ENCODE measurements at regions not wholly inside any gene's neighbourhood (a gene's known extent, or its start where the extent isn't known, plus 50 kb on each side); places are given as distances from the start of the nearest gene placed in this dataset.

GRCh38 chr12:78442454-78442801 is 422.1 kb upstream of the SYT1 start:
- no peak for DNase-seq
- Mint-ChIP-seq H3K4me1 (no peaks in the 10 kb centered on the region), H3K27me3 (no peaks in the 10 kb centered on the region), H3K27ac (no peak overlapping the region), H3K36me3 (peaks cover 0 to 8% of the 10 kb centered on the region in 2 donors), H3K9me3 (peaks cover 2 to 18% (median 8%) of the 10 kb centered on the region in 7 donors), H3K4me3 (no peak overlapping the region)
- no peak for ATAC-seq (ENCODE audit: low read depth in 2 of 2)

DNA sequence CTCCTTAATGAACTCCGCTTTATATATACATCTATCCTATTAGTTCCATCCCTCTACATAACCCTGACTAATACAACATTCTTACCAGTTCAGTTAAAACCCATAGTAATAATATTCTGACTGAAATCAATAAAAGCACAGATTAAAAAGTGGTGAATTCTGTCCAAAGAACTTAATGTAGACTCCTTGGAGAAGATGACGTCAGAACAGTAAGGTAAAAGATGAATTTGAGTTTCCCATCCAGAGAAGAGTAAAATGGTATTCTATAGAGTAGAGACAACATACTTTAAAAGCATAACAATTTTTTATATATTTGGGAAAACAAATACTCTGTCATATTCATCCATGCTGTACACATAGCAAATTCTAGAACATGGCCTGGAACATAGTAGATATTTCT is 418.0 kb upstream of the SYT1 start:
- no peaks in the 10 kb centered on the region for H3K36me3 Mint-ChIP-seq
- no peaks in the 10 kb centered on the region for H3K27me3 Mint-ChIP-seq
- H3K4me1 Mint-ChIP-seq = no peaks in the 10 kb centered on the region
- H3K9me3 Mint-ChIP-seq = peaks cover 0 to 1% (median 0%) of the 10 kb centered on the region in 7 donors
- no peak overlapping the region for H3K4me3 Mint-ChIP-seq
- ATAC-seq (ENCODE audit: low read depth in 2 of 2) (no peak), DNase-seq (no peak)
- no peak overlapping the region for H3K27ac Mint-ChIP-seq

DNA sequence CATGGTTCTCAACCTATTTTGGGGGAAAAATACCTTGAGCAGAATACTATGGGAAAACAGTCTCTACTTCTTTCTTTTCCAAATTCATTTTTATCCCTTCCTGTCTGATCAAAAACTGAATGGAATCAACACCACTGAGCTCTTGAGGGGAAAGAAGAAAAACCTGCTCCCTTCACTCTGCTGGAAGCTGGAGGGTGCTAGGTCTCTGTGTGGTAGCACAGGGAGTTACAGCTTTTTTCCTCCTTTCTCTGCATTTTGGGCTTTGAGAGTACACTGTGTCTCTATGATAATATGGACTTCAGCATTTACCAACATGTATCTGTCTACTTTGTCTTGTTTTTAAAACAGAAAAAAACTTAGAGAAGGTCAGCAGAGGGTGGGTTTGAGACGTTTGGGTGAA is 417.2 kb upstream of the SYT1 start:
- Mint-ChIP-seq H3K27me3 (no peaks in the 10 kb centered on the region), H3K4me3 (no peak overlapping the region), H3K9me3 (peaks cover 0 to 1% (median 0%) of the 10 kb centered on the region in 7 donors), H3K27ac (no peak overlapping the region), H3K36me3 (no peaks in the 10 kb centered on the region), H3K4me1 (no peaks in the 10 kb centered on the region)
- ATAC-seq (ENCODE audit: low read depth in 2 of 2) = no peak
- no peak for DNase-seq

DNA sequence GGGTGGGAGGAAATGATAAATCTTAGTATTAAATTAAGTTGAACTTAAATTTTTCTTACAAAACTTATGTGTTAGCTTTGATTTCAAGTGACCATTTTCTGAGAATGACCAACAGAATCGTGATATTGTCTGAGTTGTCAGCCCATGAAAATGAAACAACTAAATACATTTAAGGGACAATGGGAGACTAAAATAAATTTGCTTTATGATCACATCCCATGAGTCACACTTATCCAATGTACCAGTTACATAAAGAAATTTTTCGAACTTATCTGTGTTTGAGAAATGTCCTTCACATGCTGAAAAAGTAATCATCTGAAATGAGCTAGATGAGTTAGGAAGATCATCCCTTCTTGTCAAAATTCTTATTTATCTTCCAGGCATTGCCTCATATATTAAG is 415.9 kb upstream of the SYT1 start:
- no peak overlapping the region for H3K27ac Mint-ChIP-seq
- H3K4me3 Mint-ChIP-seq = no peak overlapping the region
- H3K27me3 Mint-ChIP-seq = no peaks in the 10 kb centered on the region
- H3K9me3 Mint-ChIP-seq = peaks cover 0 to 1% (median 0%) of the 10 kb centered on the region in 7 donors
- ATAC-seq (ENCODE audit: low read depth in 2 of 2) (no peak), DNase-seq (no peak)
- no peaks in the 10 kb centered on the region for H3K4me1 Mint-ChIP-seq
- H3K36me3 Mint-ChIP-seq = no peaks in the 10 kb centered on the region

GRCh38 chr12:78455991-78456390 is 408.6 kb upstream of the SYT1 start:
- ATAC-seq (ENCODE audit: low read depth in 2 of 2) = no peak
- Mint-ChIP-seq H3K36me3 (peaks cover 0 to 3% of the 10 kb centered on the region in 2 donors), H3K27ac (no peak overlapping the region), H3K27me3 (no peaks in the 10 kb centered on the region), H3K4me3 (no peak overlapping the region), H3K4me1 (peaks cover 0 to 11% (median 0%) of the 10 kb centered on the region in 3 donors), H3K9me3 (peaks cover 0 to 5% (median 2%) of the 10 kb centered on the region in 7 donors)
- DNase-seq = no peak

DNA sequence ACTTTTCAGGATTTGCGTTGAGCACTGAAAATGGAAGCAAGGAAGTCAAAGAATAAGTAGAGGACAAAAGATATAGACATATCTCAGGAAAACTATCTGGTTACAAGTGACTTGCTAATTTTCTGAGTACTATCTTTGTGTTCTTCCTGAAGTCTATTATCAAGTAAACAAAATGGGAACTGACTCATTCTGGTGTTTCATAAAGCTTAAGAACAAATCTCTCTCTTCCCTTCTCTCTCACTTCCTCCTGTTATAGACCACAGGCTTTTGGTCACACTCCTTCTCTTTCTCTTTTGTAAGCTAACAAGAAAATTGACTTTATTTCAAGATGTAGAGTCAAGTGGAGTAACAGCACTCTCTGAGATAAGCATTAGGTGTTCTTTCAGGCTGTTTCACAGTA is 406.6 kb upstream of the SYT1 start:
- peaks cover 0 to 11% (median 0%) of the 10 kb centered on the region in 3 donors for H3K4me1 Mint-ChIP-seq
- H3K4me3 Mint-ChIP-seq = no peak overlapping the region
- no peaks in the 10 kb centered on the region for H3K27me3 Mint-ChIP-seq
- peaks cover 0 to 3% of the 10 kb centered on the region in 2 donors for H3K36me3 Mint-ChIP-seq
- no peak overlapping the region for H3K27ac Mint-ChIP-seq
- peaks cover 0 to 5% (median 2%) of the 10 kb centered on the region in 7 donors for H3K9me3 Mint-ChIP-seq
- DNase-seq (no peak), ATAC-seq (ENCODE audit: low read depth in 2 of 2) (no peak)

GRCh38 chr12:78470354-78471195 is 394.0 kb upstream of the SYT1 start:
- Mint-ChIP-seq H3K4me1 (no peaks in the 10 kb centered on the region), H3K4me3 (no peak overlapping the region), H3K27me3 (no peaks in the 10 kb centered on the region), H3K36me3 (no peaks in the 10 kb centered on the region), H3K27ac (no peak overlapping the region), H3K9me3 (no peaks in the 10 kb centered on the region)
- DNase-seq (no peak), ATAC-seq (ENCODE audit: low read depth in 2 of 2) (no peak)

DNA sequence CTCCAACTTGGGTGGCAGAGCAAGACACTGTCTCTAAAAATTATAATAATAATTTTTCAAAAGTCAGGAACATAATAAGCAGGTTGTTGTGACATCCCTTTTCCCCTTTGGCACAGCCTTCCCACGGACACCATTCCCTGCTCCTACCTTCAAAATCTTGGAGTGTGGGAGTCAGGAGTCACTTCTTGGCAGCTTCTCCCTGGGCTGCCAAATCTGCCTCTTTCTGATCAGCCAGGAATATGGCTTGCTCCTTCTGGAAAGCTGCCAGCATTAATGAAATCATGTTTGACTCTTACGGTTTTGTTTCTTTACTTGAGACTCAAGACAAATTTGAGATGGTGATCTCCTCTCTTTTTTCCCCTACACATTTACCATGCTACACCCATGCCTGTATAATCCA is 391.4 kb upstream of the SYT1 start:
- H3K27ac Mint-ChIP-seq = no peak overlapping the region
- no peaks in the 10 kb centered on the region for H3K27me3 Mint-ChIP-seq
- no peaks in the 10 kb centered on the region for H3K36me3 Mint-ChIP-seq
- ATAC-seq (ENCODE audit: low read depth in 2 of 2) (no peak), DNase-seq (no peak)
- H3K4me3 Mint-ChIP-seq = no peak overlapping the region
- no peaks in the 10 kb centered on the region for H3K9me3 Mint-ChIP-seq
- H3K4me1 Mint-ChIP-seq = no peaks in the 10 kb centered on the region

DNA sequence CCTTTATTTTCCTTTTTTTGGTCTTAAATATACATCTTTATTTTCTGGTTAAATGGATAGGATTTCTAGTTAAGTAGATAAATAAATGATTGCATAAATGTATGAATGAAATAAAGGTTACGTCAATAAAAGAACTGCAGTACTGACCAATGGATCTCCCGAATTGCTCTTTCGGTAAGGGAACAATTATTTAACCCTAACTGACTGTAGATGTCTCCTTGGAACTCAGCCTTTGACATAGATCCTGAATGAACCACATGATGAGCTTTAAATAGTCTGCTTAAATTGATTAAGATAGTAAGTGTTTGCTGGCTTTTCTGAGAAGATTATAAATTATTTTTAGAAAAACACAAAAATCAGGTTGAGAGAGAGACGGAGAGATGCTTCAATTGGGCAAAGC is 391.0 kb upstream of the SYT1 start:
- no peaks in the 10 kb centered on the region for H3K4me1 Mint-ChIP-seq
- H3K36me3 Mint-ChIP-seq = no peaks in the 10 kb centered on the region
- ATAC-seq (ENCODE audit: low read depth in 2 of 2) (no peak), DNase-seq (no peak)
- no peak overlapping the region for H3K4me3 Mint-ChIP-seq
- no peak overlapping the region for H3K27ac Mint-ChIP-seq
- H3K27me3 Mint-ChIP-seq = no peaks in the 10 kb centered on the region
- H3K9me3 Mint-ChIP-seq = peaks cover 0 to 4% (median 0%) of the 10 kb centered on the region in 7 donors

- no peak for DNase-seq
- Mint-ChIP-seq H3K4me1 (no peaks in the 10 kb centered on the region), H3K36me3 (no peaks in the 10 kb centered on the region), H3K9me3 (peaks cover 0 to 10% (median under 1%) of the 10 kb centered on the region in 7 donors), H3K27me3 (no peaks in the 10 kb centered on the region), H3K4me3 (no peak overlapping the region), H3K27ac (no peak overlapping the region)
- no peak for ATAC-seq (ENCODE audit: low read depth in 2 of 2)
These were observed 380.7 kb upstream of the SYT1 start for GRCh38 chr12:78483767-78484315.

- H3K4me3 Mint-ChIP-seq = no peak overlapping the region
- H3K36me3 Mint-ChIP-seq = no peaks in the 10 kb centered on the region
- peaks cover 0 to 8% (median 0%) of the 10 kb centered on the region in 7 donors for H3K9me3 Mint-ChIP-seq
- ATAC-seq (ENCODE audit: low read depth in 2 of 2) (no peak), DNase-seq (no peak)
- no peaks in the 10 kb centered on the region for H3K27me3 Mint-ChIP-seq
- no peaks in the 10 kb centered on the region for H3K4me1 Mint-ChIP-seq
- no peak overlapping the region for H3K27ac Mint-ChIP-seq
These were observed 374.6 kb upstream of the SYT1 start for GRCh38 chr12:78489990-78490389.

- H3K36me3 Mint-ChIP-seq = no peaks in the 10 kb centered on the region
- H3K27me3 Mint-ChIP-seq = no peaks in the 10 kb centered on the region
- ATAC-seq (ENCODE audit: low read depth in 2 of 2) = no peak
- H3K4me1 Mint-ChIP-seq = no peaks in the 10 kb centered on the region
- no peak for DNase-seq
- no peak overlapping the region for H3K27ac Mint-ChIP-seq
- H3K4me3 Mint-ChIP-seq = no peak overlapping the region
- H3K9me3 Mint-ChIP-seq = peaks cover 0 to 8% (median 0%) of the 10 kb centered on the region in 7 donors
These were observed 373.7 kb upstream of the SYT1 start for GRCh38 chr12:78490861-78491260.

- no peaks in the 10 kb centered on the region for H3K27me3 Mint-ChIP-seq
- H3K4me3 Mint-ChIP-seq = no peak overlapping the region
- no peak for DNase-seq
- no peaks in the 10 kb centered on the region for H3K4me1 Mint-ChIP-seq
- no peaks in the 10 kb centered on the region for H3K36me3 Mint-ChIP-seq
- peaks cover 0 to 5% (median 0%) of the 10 kb centered on the region in 7 donors for H3K9me3 Mint-ChIP-seq
- no peak for ATAC-seq (ENCODE audit: low read depth in 2 of 2)
- no peak overlapping the region for H3K27ac Mint-ChIP-seq
These were observed 369.7 kb upstream of the SYT1 start for GRCh38 chr12:78494911-78495310.

- no peaks in the 10 kb centered on the region for H3K4me1 Mint-ChIP-seq
- H3K27me3 Mint-ChIP-seq = no peaks in the 10 kb centered on the region
- H3K27ac Mint-ChIP-seq = peak overlapping the region in 1 of 6 donors; percentile 27
- H3K4me3 Mint-ChIP-seq = no peak overlapping the region
- ATAC-seq (ENCODE audit: low read depth in 2 of 2) (no peak), DNase-seq (no peak)
- H3K36me3 Mint-ChIP-seq = no peaks in the 10 kb centered on the region
- peaks cover 0 to 5% (median 0%) of the 10 kb centered on the region in 7 donors for H3K9me3 Mint-ChIP-seq
These were observed 362.7 kb upstream of the SYT1 start for GRCh38 chr12:78501825-78502224.

Measured in naive B cell (primary cell).